Keratinocyte (primary cell): ENCODE measurements at regions not wholly inside any gene's neighbourhood (a gene's known extent, or its start where the extent isn't known, plus 50 kb on each side); places are given as distances from the start of the nearest gene placed in this dataset.

ENCODE experiments used
- DNase-seq: peaks from one replicate; pipeline ENCODE4 v3.0.0-alpha.2; 2011; ENCODE audit warnings: low read depth, missing footprints, low spot score
- FAIRE-seq: peaks from 2 replicates; lab custom pipeline; 2011; peaks lifted over from hg19 to GRCh38; lab: Jason Lieb, UNC
- H2AFZ ChIP-seq: 2 replicates; pipeline ENCODE4 v1.6.0; 2012; ENCODE audit warnings: low read length, control low read depth, inconsistent platforms; ENCODE audit not compliant: control insufficient read depth
- H3K27ac ChIP-seq: 2 replicates; pipeline ENCODE4 v1.5.1; 2011; ENCODE audit warnings: low read length; ENCODE audit not compliant: control insufficient read depth, insufficient read depth
- H3K27me3 ChIP-seq: 3 replicates; pipeline ENCODE4 v1.6.0; 2011; ENCODE audit warnings: low read length; ENCODE audit not compliant: control insufficient read depth, insufficient read depth; ENCODE audit errors: extremely low read depth
- H3K36me3 ChIP-seq, 2 experiments: 2 replicates in 1 of 2; 3 replicates in 1 of 2; pipeline ENCODE4 v1.5.1; 2011; ENCODE audit warnings: low read length in 2 of 2, mild to moderate bottlenecking in 1 of 2; ENCODE audit not compliant: control insufficient read depth in 2 of 2, insufficient read depth in 2 of 2; ENCODE audit errors: extremely low read depth in 1 of 2
- H3K4me1 ChIP-seq: 3 replicates; pipeline ENCODE4 v1.5.1; 2011; ENCODE audit warnings: low read length; ENCODE audit not compliant: control insufficient read depth, insufficient read depth; ENCODE audit errors: extremely low read depth
- H3K4me2 ChIP-seq: 3 replicates; pipeline ENCODE4 v1.6.0; 2011; ENCODE audit warnings: low read depth, low read length; ENCODE audit not compliant: control insufficient read depth, insufficient read depth; ENCODE audit errors: extremely low read depth
- H3K4me3 ChIP-seq, 3 experiments: fragments of 200-600 bp in 1 of 3; sonication (generic) in 1 of 3; 2 replicates in 2 of 3; 3 replicates in 1 of 3; pipeline ENCODE4 v1.5.1; 2011 to 2016; ENCODE audit warnings: low read length in 3 of 3, mild to moderate bottlenecking in 3 of 3, control low read depth in 2 of 3, inconsistent platforms in 1 of 3, low read depth in 1 of 3, mixed read lengths in 1 of 3, mixed run types in 1 of 3, moderate library complexity in 1 of 3; ENCODE audit not compliant: control insufficient read depth in 2 of 3, insufficient read depth in 2 of 3; ENCODE audit errors: extremely low read depth in 1 of 3
- H3K79me2 ChIP-seq: 2 replicates; pipeline ENCODE4 v1.6.0; 2012; ENCODE audit warnings: low read length; ENCODE audit not compliant: control insufficient read depth, insufficient read depth
- H3K9ac ChIP-seq: 3 replicates; pipeline ENCODE4 v1.6.0; 2011; ENCODE audit warnings: low read length; ENCODE audit not compliant: control insufficient read depth, insufficient read depth; ENCODE audit errors: extremely low read depth
- H3K9me1 ChIP-seq: 3 replicates; pipeline ENCODE4 v1.6.0; 2011; ENCODE audit warnings: low read length; ENCODE audit not compliant: control insufficient read depth, insufficient read depth; ENCODE audit errors: extremely low read depth
- H3K9me3 ChIP-seq: 2 replicates; pipeline ENCODE4 v1.5.1; 2012; ENCODE audit warnings: low read depth, low read length; ENCODE audit not compliant: control insufficient read depth
- H4K20me1 ChIP-seq: 3 replicates; pipeline ENCODE4 v1.6.0; 2011; ENCODE audit warnings: low read length; ENCODE audit not compliant: control insufficient read depth, insufficient read depth; ENCODE audit errors: extremely low read depth
- CTCF ChIP-seq, 3 experiments: IDR thresholded peaks in 1 of 3; conservative IDR thresholded peaks in 1 of 3; optimal IDR thresholded peaks in 1 of 3; 2 replicates in 2 of 3; 3 replicates in 1 of 3; pipeline versions ENCODE3 to v1.5.1; 2011; ENCODE audit warnings: low read length in 3 of 3, mild to moderate bottlenecking in 3 of 3, moderate library complexity in 2 of 3, control low read depth in 1 of 3, inconsistent platforms in 1 of 3; ENCODE audit not compliant: insufficient read depth in 2 of 3; ENCODE audit errors: extremely low read depth in 1 of 3
- EZH2 ChIP-seq: IDR thresholded peaks from one replicate; pipeline ENCODE4 v1.6.1; 2012; ENCODE audit warnings: inconsistent platforms, mild to moderate bottlenecking, low read length, moderate library complexity
- dilution Hi-C: fragments of 300-500 bp; cut with MboI; formaldehyde crosslinking; loops from one replicate; pipeline ENCODE4 v1.7.0; 2020; ENCODE audit warnings: low sequenced_read_pairs; ENCODE audit not compliant: extremely low pct_ligation_motif_present

GRCh38 chr5:28864006-28864405 lies 1825.6 kb upstream of the CDH9 start:
- TF ChIP-seq CTCF (optimal IDR thresholded peaks at IDR 0.05 in 1 of 3, IDR thresholded peaks at IDR 0.05 in 1 of 3, conservative IDR thresholded peaks at IDR 0.05 in 1 of 3; ENCODE audit: extremely low read depth in 1 of 3, insufficient read depth in 2 of 3, low read length in 3 of 3) (no peak), EZH2 (no peak)
- DNase-seq, result no peak
- Histone ChIP-seq H3K9ac (no peak overlapping the region), H3K4me3 (no peak overlapping the region), H4K20me1 (no peaks in the 10 kb centered on the region), H3K27ac (no peak overlapping the region), H3K9me1 (no peaks in the 10 kb centered on the region), H3K79me2 (no peaks in the 10 kb centered on the region), H2AFZ (no peak overlapping the region), H3K4me1 (no peaks in the 10 kb centered on the region), H3K9me3 (no peaks in the 10 kb centered on the region), H3K36me3 (no peaks in the 10 kb centered on the region), H3K27me3 (no peaks in the 10 kb centered on the region), H3K4me2 (no peak overlapping the region)
- no peak for FAIRE-seq
- dilution Hi-C loops, result no loop called here

- dilution Hi-C loops, result no loop called here
- H3K79me2 ChIP-seq, result no peaks in the 10 kb centered on the region
- H3K36me3 ChIP-seq, result no peaks in the 10 kb centered on the region
- no peak overlapping the region for H3K27ac ChIP-seq
- H3K9me3 ChIP-seq, result no peaks in the 10 kb centered on the region
- H3K9ac ChIP-seq, result no peak overlapping the region
- no peak overlapping the region for H2AFZ ChIP-seq
- H4K20me1 ChIP-seq, result no peaks in the 10 kb centered on the region
- no peaks in the 10 kb centered on the region for H3K9me1 ChIP-seq
- no peaks in the 10 kb centered on the region for H3K27me3 ChIP-seq
- DNase-seq (no peak), FAIRE-seq (no peak)
- no peak overlapping the region for H3K4me3 ChIP-seq
- no peaks in the 10 kb centered on the region for H3K4me1 ChIP-seq
- H3K4me2 ChIP-seq, result no peak overlapping the region
- TF ChIP-seq EZH2 (no peak), CTCF (optimal IDR thresholded peaks at IDR 0.05 in 1 of 3, IDR thresholded peaks at IDR 0.05 in 1 of 3, conservative IDR thresholded peaks at IDR 0.05 in 1 of 3; ENCODE audit: extremely low read depth in 1 of 3, insufficient read depth in 2 of 3, low read length in 3 of 3) (no peak)
Observed at GRCh38 chr5:28862860-28863196, 1824.4 kb upstream of the CDH9 start.
